ENCODE measurements at regions not wholly inside any gene's neighbourhood (a gene's known extent, or its start where the extent isn't known, plus 50 kb on each side); places are given as distances from the start of the nearest gene placed in this dataset.

DNA sequence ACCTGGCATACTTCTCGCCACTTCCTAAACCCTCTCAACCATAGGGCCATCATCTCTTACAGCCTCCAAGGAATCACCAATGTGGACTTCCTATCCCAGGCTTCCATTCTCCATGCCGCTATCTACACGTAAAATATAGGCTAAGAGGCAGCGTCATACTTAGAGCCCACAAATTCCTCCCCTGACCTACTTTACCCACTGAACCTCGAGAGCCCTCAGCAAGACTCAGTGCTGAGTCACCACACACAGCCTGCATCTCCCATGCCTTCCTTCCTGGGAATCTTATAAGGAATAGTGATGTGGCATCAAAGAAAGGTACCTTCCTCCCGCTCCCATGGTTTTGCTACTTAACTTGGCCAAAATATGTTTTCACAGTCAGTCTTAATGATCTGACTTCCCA, 435.6 kb upstream of the NFE2L3 start:
- DNase-seq, result no peak
- ATAC-seq (ENCODE audit: insufficient read depth, low read depth), result no peak
- peaks cover 2% of the 10 kb centered on the region for H3K27me3 ChIP-seq (ENCODE audit: insufficient read depth, low read length, poor library complexity)
- no peak overlapping the region for H3K4me3 ChIP-seq (ENCODE audit: low read depth in 1 of 2, low read length in 2 of 2)
- H4K20me1 ChIP-seq (ENCODE audit: insufficient read depth, low read length), result no peaks in the 10 kb centered on the region
- H3K27ac ChIP-seq (ENCODE audit: low read length), result no peak overlapping the region
- H3K79me2 ChIP-seq (ENCODE audit: insufficient read depth, low read length), result no peaks in the 10 kb centered on the region
- H3K4me2 ChIP-seq (ENCODE audit: insufficient read depth, low read length), result no peak overlapping the region
- H3K9ac ChIP-seq (ENCODE audit: low read depth, low read length), result no peak overlapping the region
- H3K9me3 ChIP-seq (ENCODE audit: insufficient read depth, low read length, severe bottlenecking), result no peaks in the 10 kb centered on the region
- no peaks in the 10 kb centered on the region for H3K36me3 ChIP-seq (ENCODE audit: insufficient read depth, low read length)
- no peak overlapping the region; the same call in 1 of the 2 replicates for H2AFZ ChIP-seq (ENCODE audit: low read depth, low read length)
- H3K4me1 ChIP-seq (ENCODE audit: insufficient read depth, low read length), result no peaks in the 10 kb centered on the region
- TF ChIP-seq, protein P1, sequence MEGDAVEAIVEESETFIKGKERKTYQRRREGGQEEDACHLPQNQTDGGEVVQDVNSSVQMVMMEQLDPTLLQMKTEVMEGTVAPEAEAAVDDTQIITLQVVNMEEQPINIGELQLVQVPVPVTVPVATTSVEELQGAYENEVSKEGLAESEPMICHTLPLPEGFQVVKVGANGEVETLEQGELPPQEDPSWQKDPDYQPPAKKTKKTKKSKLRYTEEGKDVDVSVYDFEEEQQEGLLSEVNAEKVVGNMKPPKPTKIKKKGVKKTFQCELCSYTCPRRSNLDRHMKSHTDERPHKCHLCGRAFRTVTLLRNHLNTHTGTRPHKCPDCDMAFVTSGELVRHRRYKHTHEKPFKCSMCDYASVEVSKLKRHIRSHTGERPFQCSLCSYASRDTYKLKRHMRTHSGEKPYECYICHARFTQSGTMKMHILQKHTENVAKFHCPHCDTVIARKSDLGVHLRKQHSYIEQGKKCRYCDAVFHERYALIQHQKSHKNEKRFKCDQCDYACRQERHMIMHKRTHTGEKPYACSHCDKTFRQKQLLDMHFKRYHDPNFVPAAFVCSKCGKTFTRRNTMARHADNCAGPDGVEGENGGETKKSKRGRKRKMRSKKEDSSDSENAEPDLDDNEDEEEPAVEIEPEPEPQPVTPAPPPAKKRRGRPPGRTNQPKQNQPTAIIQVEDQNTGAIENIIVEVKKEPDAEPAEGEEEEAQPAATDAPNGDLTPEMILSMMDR (IDR thresholded peaks at IDR 0.05; ENCODE audit: borderline replicate concordance, extremely low read depth, low read length, poor library complexity, severe bottlenecking), result no peak
- no peak for TF ChIP-seq EZH2 (IDR thresholded peaks at IDR 0.05; ENCODE audit: borderline replicate concordance, low read depth, low read length, severe bottlenecking)

DNA sequence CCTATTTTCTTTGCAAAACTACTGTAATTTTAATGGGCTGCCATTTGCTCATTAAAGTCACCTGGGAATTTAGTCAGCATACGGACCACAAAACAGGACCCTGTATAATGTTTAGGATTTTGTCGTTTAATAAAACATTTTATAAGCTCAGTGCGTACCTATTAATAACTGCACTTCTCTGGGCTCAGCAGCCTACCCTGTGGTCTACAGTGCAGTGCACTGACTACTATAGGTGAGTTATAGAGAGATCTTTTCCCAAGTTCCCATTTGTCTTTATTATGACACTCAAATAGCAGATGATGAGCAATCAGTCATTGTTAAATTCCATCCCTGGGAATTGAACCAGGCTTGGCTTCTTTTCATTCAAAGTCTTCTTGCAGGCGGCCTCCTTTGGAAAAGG, 433.4 kb upstream of the NFE2L3 start:
- DNase-seq, result no peak
- Histone ChIP-seq H3K9ac (ENCODE audit: low read depth, low read length) (no peak overlapping the region), H3K9me3 (ENCODE audit: insufficient read depth, low read length, severe bottlenecking) (no peaks in the 10 kb centered on the region), H3K27me3 (ENCODE audit: insufficient read depth, low read length, poor library complexity) (no peaks in the 10 kb centered on the region), H3K4me2 (ENCODE audit: insufficient read depth, low read length) (no peak overlapping the region), H2AFZ (ENCODE audit: low read depth, low read length) (no peak overlapping the region), H3K27ac (ENCODE audit: low read length) (no peak overlapping the region), H3K4me1 (ENCODE audit: insufficient read depth, low read length) (no peaks in the 10 kb centered on the region), H3K36me3 (ENCODE audit: insufficient read depth, low read length) (no peaks in the 10 kb centered on the region), H3K4me3 (ENCODE audit: low read depth in 1 of 2, low read length in 2 of 2) (no peak overlapping the region), H3K79me2 (ENCODE audit: insufficient read depth, low read length) (no peaks in the 10 kb centered on the region), H4K20me1 (ENCODE audit: insufficient read depth, low read length) (no peaks in the 10 kb centered on the region)
- no peak for ATAC-seq (ENCODE audit: insufficient read depth, low read depth)
- TF ChIP-seq EZH2 (IDR thresholded peaks at IDR 0.05; ENCODE audit: borderline replicate concordance, low read depth, low read length, severe bottlenecking), result no peak
- TF ChIP-seq, protein P1 (IDR thresholded peaks at IDR 0.05; ENCODE audit: borderline replicate concordance, extremely low read depth, low read length, poor library complexity, severe bottlenecking), result no peak

DNA sequence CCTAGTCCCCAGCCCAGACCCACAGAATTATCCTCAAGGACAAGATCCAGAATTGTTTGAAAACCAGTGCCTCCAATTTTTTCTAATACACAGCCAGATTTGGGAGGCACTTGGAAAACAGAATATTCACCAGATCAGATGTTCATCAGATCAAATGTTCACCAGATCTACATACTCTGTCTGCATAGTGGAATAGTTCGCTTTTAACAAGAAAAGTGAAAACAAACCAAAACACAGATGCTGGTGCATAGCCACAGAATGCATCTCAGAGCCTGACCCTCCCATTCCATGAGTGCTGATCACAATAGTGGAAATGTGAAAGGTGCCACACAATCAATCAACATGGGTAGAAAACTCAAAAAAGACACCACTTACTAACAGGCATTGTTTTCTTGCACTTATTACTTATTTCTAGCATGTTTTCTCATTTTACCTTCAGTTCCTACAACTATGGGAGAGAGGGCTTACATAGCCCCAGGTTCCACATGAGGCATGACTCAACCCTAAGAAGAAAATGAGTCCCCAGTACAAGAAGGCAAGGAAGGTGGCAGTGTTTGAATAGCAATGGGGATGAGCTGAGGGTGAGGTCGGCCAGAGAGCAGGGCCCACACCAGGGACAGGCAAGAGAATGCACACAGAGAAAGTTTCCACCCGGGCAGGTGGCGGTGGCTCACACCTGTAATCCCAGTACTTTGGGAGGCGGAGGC, 432.7 kb upstream of the NFE2L3 start:
- no peak for DNase-seq
- H3K9me3 ChIP-seq (ENCODE audit: insufficient read depth, low read length, severe bottlenecking), result no peaks in the 10 kb centered on the region
- no peaks in the 10 kb centered on the region for H3K4me1 ChIP-seq (ENCODE audit: insufficient read depth, low read length)
- TF ChIP-seq, protein P1 (IDR thresholded peaks at IDR 0.05; ENCODE audit: borderline replicate concordance, extremely low read depth, low read length, poor library complexity, severe bottlenecking), result no peak
- TF ChIP-seq EZH2 (IDR thresholded peaks at IDR 0.05; ENCODE audit: borderline replicate concordance, low read depth, low read length, severe bottlenecking), result no peak
- H3K27me3 ChIP-seq (ENCODE audit: insufficient read depth, low read length, poor library complexity), result no peaks in the 10 kb centered on the region
- no peak overlapping the region for H3K4me2 ChIP-seq (ENCODE audit: insufficient read depth, low read length)
- H3K27ac ChIP-seq (ENCODE audit: low read length), result no peak overlapping the region
- H3K4me3 ChIP-seq (ENCODE audit: low read depth in 1 of 2, low read length in 2 of 2), result no peak overlapping the region
- no peak overlapping the region for H2AFZ ChIP-seq (ENCODE audit: low read depth, low read length)
- H4K20me1 ChIP-seq (ENCODE audit: insufficient read depth, low read length), result no peaks in the 10 kb centered on the region
- no peak for ATAC-seq (ENCODE audit: insufficient read depth, low read depth)
- H3K79me2 ChIP-seq (ENCODE audit: insufficient read depth, low read length), result no peaks in the 10 kb centered on the region
- H3K36me3 ChIP-seq (ENCODE audit: insufficient read depth, low read length), result no peaks in the 10 kb centered on the region
- no peak overlapping the region for H3K9ac ChIP-seq (ENCODE audit: low read depth, low read length)
